ENCODE measurements at regions not wholly inside any gene's neighbourhood (a gene's known extent, or its start where the extent isn't known, plus 50 kb on each side); places are given as distances from the start of the nearest gene placed in this dataset.

- TF ChIP-seq CTCF (IDR thresholded peaks at IDR 0.05) (no peak), POLR2A (IDR thresholded peaks at IDR 0.05) (no peak)
Observed at GRCh38 chr6:14913931-14914330, 331.9 kb upstream of the JARID2 start.

All from body of pancreas (tissue), 4 donors.